GM18951 (cell line): ENCODE measurements at regions not wholly inside any gene's neighbourhood (a gene's known extent, or its start where the extent isn't known, plus 50 kb on each side); places are given as distances from the start of the nearest gene placed in this dataset.

Experiments
- POLR2A ChIP-seq: IDR thresholded peaks from 4 replicates; pipeline ENCODE4 v1.6.1; 2011; ENCODE audit warnings: mild to moderate bottlenecking; ENCODE audit not compliant: insufficient read length, insufficient read depth; ENCODE audit errors: extremely low read depth
- in situ Hi-C: fragments of 300-500 bp; cut with MboI; formaldehyde crosslinking; loops from one replicate; pipeline ENCODE4 v1.12.0; 2022; ENCODE audit warnings: low sequenced_read_pairs, mixed read lengths, inconsistent platforms; ENCODE audit not compliant: unreplicated experiment

DNA sequence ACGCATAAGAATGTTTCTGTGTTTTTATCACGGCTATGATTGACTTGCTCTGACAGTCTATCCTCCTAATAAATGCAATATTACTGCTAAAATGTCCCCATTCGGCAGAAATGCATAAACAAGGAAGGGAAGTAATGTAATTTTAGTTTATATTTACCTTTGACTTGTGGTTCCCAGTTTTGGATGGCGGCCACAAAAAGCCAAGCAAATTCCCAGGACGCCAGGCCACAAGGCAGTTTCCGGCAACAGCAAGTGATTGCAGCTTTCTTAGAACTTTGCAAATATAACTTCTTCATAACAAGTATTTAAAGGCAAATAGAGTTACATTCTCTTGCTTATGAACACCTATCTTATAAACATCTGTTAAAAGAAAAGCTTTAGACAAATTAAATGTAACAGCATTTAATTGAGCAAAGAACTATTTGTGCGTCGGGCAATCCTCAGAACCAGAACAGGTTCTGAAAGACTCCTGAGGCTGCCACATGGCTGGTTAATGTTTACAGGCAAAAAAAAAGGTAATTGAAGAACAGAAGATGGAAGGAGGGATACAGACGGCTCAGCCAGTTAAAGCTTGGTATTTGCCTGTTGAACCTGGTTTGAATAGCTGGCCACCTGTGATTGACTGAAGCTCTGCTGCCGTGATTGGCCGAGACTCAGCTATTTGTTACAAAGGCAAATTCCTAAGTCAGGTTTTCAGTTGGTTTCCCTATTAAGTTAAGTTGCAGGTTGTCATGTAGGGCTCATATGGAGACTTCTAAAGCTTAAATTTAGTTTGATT lies 80.8 kb downstream of the C21orf91 start:
- TF ChIP-seq POLR2A = no peak
- in situ Hi-C loops = no loop called here

DNA sequence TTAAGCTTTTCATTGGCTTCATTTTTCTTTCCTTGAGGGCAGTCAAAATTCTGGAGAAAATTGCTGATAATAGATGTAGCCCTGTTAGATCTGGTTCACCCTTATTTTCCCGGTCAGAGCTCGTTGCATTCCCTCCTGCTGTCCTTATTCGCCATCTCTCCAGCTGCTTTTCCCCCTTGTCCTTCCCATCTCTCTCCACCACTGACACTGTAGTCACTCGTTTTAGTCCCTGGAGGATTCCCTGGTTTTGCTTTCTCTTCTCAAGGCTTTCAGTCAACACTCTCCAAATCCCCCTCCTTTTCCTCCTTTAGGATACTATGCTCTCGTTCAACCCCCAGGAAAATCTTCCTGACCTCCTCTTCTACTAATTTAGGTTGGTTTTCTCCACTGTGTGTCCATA lies 83.1 kb downstream of the C21orf91 start:
- in situ Hi-C loops = no loop called here
- no peak for TF ChIP-seq POLR2A

GRCh38 chr21:17733209-17733608 lies 85.9 kb downstream of the C21orf91 start:
- no peak for TF ChIP-seq POLR2A
- in situ Hi-C loops = no loop called here

DNA sequence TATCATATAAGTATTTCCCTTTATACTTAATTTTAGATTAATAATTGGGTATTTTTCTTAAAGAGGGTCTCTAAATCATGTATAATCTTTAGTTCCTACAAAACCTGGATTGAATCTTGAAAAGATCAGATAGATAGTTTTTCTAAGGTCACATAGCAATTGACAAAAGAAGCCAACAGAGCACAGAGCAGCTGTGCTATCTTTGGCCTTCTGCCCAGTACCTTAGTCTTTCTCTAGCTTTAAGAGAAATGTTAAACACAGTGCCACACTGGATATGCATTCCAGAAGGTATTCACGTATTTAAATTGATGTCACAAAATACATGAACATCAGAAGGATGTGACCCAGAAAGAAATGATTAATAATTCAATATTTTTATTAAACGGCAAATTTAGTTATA lies 86.8 kb downstream of the C21orf91 start:
- in situ Hi-C loops = no loop called here
- no peak for TF ChIP-seq POLR2A

DNA sequence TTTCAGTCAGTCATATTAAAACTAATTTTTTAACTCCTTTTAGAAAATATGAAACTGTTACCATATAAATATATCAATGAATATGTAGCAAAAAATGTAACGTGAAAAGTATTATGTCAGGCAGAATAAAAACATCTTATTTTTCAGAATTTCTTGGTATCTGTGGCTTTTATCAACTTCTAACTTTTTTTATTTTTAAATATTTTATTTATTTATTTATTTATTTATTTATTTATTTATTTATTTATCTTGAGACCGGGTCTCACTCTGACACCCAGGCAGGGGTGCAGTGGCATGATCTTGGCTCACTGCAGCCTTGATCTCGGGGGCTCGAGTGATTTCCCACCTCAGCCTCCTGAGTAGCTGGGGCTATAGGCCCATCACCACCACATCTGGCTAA lies 87.6 kb downstream of the C21orf91 start:
- TF ChIP-seq POLR2A = no peak
- in situ Hi-C loops = no loop called here

DNA sequence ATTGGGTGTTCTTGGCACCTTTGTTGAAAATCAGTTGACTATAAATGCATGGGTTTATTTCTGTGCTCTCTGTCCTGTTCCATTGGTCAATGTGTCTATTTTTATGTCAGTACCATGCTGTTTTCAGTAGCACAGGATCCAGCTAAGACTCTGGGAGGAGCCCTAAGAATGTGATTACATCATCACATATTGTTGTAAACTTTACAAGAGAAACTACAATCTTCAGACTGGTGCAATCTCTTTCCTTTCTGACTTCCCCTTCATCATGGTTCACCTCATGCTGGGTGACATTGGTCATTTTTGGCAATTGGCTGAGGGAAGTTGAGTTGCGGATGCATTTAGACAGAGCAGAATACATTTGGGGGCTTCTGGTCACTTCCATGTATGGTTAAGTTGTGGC lies 88.4 kb downstream of the C21orf91 start:
- no peak for TF ChIP-seq POLR2A
- in situ Hi-C loops = no loop called here

DNA sequence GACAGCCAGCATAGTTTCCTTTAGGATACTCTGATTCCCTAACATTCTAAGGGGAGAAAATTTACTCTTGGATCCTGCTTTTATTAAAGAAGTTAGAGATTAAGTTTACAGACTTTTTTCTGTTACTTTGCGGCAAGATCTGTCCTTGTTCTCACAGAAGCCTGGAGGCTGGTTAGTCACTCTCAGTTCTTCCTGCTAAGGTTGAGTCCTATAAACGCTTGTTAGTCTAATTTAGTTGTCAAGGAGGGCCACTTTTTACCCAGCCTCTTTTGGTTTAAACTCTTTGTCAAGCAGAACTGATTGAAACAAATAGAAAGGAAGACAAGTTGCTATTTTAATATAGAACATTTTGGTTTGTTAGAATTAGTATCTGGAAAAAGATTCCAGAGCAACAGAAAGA lies 89.7 kb downstream of the C21orf91 start:
- in situ Hi-C loops = no loop called here

GRCh38 chr21:17727361-17727760 lies 91.8 kb downstream of the C21orf91 start:
- in situ Hi-C loops = no loop called here
- no peak for TF ChIP-seq POLR2A

More for the DNA sequence above, 89.7 kb downstream of the C21orf91 start:
- TF ChIP-seq POLR2A = no peak

GRCh38 chr21:17726047-17726829 lies 92.9 kb downstream of the C21orf91 start:
- TF ChIP-seq POLR2A = no peak
- in situ Hi-C loops = no loop called here

DNA sequence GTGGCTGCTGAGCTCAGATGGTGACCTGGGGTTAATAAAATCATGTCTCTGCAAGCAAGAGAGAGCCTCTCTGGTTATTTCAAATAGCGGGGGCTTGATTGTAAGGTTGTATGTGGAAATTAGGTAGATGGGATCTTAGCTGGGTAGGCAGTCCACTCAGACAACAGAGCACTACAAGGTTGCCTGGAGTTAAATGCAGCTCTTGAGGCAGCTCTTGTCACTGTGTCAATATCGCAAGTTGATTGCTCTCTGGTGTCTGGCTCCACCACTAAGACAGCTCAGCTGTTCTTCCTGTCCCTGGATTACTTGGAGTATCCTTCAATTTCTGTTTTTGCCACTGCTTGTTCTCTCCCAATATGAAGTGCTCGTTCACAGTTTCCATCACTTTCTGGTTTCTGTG lies 93.8 kb downstream of the C21orf91 start:
- in situ Hi-C loops = no loop called here
- no peak for TF ChIP-seq POLR2A

DNA sequence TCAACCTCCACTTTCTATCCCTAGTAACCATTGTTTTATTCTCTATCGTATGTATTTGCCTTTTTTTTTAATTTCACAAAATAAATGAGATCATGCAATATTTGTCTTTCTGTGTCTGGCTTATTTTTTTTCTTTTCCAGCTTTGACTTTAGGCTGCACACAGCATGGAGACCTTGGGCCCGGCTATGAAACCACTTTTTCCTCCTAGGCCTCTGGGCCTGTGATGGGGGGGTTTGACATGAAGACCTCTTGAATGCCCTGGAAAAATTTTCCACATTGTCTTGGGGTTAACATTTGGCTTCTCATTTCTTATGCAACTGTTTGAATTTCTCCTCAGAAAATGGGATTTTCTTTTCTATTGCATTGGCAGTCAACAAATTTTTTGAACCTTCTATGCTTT lies 100.2 kb upstream of the BTG3 start:
- in situ Hi-C loops = no loop called here
- no peak for TF ChIP-seq POLR2A

DNA sequence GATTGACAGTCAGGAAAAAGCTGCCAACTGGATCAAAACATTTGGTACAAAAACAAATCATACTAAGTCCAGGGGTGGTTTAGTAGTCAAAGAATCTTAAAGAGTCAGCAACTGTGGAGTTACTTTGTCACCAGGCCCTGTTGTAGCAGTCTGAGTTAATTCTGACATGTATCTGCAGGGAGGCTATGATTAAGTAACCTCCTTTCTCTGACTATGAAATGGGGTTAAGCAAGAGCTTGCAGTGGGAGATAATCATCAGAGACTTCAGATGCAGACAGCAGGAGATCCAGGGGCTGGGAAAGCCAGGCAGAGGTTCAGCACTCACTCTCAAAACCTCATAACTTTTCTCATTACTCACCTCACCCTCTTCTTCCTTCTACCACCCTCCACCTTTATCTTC lies 99.2 kb upstream of the BTG3 start:
- no peak for TF ChIP-seq POLR2A
- in situ Hi-C loops = no loop called here

- no peak for TF ChIP-seq POLR2A
- in situ Hi-C loops = no loop called here
These were observed 96.5 kb upstream of the BTG3 start for GRCh38 chr21:17709266-17709611.
